Right lobe of liver (tissue), 4 donors: ENCODE measurements at regions not wholly inside any gene's neighbourhood (a gene's known extent, or its start where the extent isn't known, plus 50 kb on each side); places are given as distances from the start of the nearest gene placed in this dataset.

Experiments used
- CTCF ChIP-seq, 4 donors: fragments of 200-600 bp in 3 of 4; fragments of 450-650 bp in 1 of 4; IDR thresholded peaks; one replicate each; pipeline versions ENCODE4 v1.5.1 to v1.8.0; 2016 to 2022; ENCODE audit warnings: antibody characterized with exemption in 4 of 4, mild to moderate bottlenecking in 2 of 4
- POLR2A ChIP-seq: fragments of 450-650 bp; IDR thresholded peaks from one replicate; pipeline ENCODE4 v1.6.1; 2017; ENCODE audit warnings: antibody characterized with exemption, mild to moderate bottlenecking
- donor health status: DM: no; HTN: no; CAD: no.
- donor health status: DM: no; HTN: no; CAD: no.
- donor health status: DM: no; HTN: yes; CAD: no.

GRCh38 chr11:87451395-87451794 lies 413.7 kb downstream of the TMEM135 start:
- TF ChIP-seq CTCF (IDR thresholded peaks at IDR 0.05) = no peak
- no peak for TF ChIP-seq POLR2A
